GM21367 (cell line): ENCODE measurements at regions not wholly inside any gene's neighbourhood (a gene's known extent, or its start where the extent isn't known, plus 50 kb on each side); places are given as distances from the start of the nearest gene placed in this dataset.
"Not testable (repeated sequence)": the region's sequence is repeated elsewhere in the genome, so short reads cannot be mapped to it uniquely, and the experiment has no call there.

Experiments used
- ATAC-seq: cut with Tn5 transposase; IDR thresholded peaks from one replicate; pipeline ENCODE4 v1.9.1; 2021; ENCODE audit not compliant: unreplicated experiment

GRCh38 chr6:78380541-78380940 is 486.8 kb upstream of the IRAK1BP1 start:
- ATAC-seq = no peak

- ATAC-seq = no peak
Measured at GRCh38 chr6:78383968-78384367, 483.4 kb upstream of the IRAK1BP1 start.

- not testable (repeated sequence) for ATAC-seq
Measured at GRCh38 chr6:78386854-78387253, 480.5 kb upstream of the IRAK1BP1 start.

GRCh38 chr6:78390066-78390465 is 477.3 kb upstream of the IRAK1BP1 start:
- ATAC-seq = no peak

GRCh38 chr6:78397499-78397898 is 469.9 kb upstream of the IRAK1BP1 start:
- ATAC-seq = no peak

- ATAC-seq = no peak
Measured at GRCh38 chr6:78398292-78398691, 469.1 kb upstream of the IRAK1BP1 start.

GRCh38 chr6:78400076-78400475 is 467.3 kb upstream of the IRAK1BP1 start:
- ATAC-seq = no peak

- ATAC-seq = no peak
Measured at GRCh38 chr6:78427386-78427785, 440.0 kb upstream of the IRAK1BP1 start.

GRCh38 chr6:78430521-78430920 is 436.8 kb upstream of the IRAK1BP1 start:
- ATAC-seq = no peak

GRCh38 chr6:78435671-78436070 is 431.7 kb upstream of the IRAK1BP1 start:
- no peak for ATAC-seq

GRCh38 chr6:78436335-78436734 is 431.0 kb upstream of the IRAK1BP1 start:
- no peak for ATAC-seq

GRCh38 chr6:78438135-78438534 is 429.2 kb upstream of the IRAK1BP1 start:
- ATAC-seq = no peak

GRCh38 chr6:78460711-78461110 is 406.6 kb upstream of the IRAK1BP1 start:
- no peak for ATAC-seq

- ATAC-seq = no peak
Measured at GRCh38 chr6:78462728-78463127, 404.6 kb upstream of the IRAK1BP1 start.

- ATAC-seq = no peak
Measured at GRCh38 chr6:78465059-78465634, 402.2 kb upstream of the IRAK1BP1 start.

- ATAC-seq = no peak
Measured at GRCh38 chr6:78476561-78476960, 390.8 kb upstream of the IRAK1BP1 start.

- no peak for ATAC-seq
Measured at GRCh38 chr6:78482801-78483552, 384.4 kb upstream of the IRAK1BP1 start.

GRCh38 chr6:78483553-78484197 is 383.7 kb upstream of the IRAK1BP1 start:
- no peak for ATAC-seq

- no peak for ATAC-seq
Measured at GRCh38 chr6:78484198-78485064, 382.9 kb upstream of the IRAK1BP1 start.

GRCh38 chr6:78487401-78487800 is 379.9 kb upstream of the IRAK1BP1 start:
- ATAC-seq = no peak

GRCh38 chr6:78489874-78490273 is 377.5 kb upstream of the IRAK1BP1 start:
- no peak for ATAC-seq
